ENCODE measurements at regions not wholly inside any gene's neighbourhood (a gene's known extent, or its start where the extent isn't known, plus 50 kb on each side); places are given as distances from the start of the nearest gene placed in this dataset.

DNA sequence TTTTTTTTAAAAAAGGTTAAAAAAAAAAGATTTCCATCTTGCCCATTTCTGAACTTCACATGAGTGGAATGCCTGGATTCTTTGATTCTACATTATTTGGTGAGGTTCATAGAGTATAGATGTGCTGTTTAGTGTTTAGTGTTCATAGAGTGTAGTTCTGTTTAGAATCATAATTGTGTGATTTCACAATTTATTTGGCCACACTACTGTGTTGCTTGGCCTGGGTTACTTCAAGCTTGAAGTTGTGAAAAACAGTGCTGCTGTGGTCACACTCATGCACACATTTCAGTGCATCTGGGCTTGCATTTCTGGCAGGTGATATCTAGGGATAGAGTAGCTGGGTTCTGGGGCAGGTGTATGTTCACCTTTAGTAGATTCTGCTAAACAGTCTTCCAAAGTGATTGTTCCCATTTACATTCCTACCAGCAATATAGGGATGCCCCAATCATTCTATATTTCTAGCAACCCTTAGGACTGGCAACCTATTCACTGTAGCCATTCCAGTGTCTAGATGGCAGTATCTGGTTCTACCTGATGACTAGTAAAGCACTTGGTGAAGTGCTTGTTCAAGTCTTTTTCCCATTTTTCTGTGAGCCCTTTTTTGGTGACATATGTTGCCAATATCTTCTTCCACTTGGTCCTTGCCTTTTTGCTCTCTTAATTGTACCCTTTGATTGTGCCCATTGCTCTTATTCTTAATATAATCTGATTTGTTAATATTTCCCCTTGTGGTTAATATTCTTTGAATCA lies 50.6 kb upstream of the RBFOX3 start:
- no peak overlapping the region for H3K27ac ChIP-seq
- no peak for DNase-seq (ENCODE audit: low read depth, low spot score)
